CD4-positive, CD25-positive, alpha-beta regulatory T cell (primary cell): ENCODE measurements at regions not wholly inside any gene's neighbourhood (a gene's known extent, or its start where the extent isn't known, plus 50 kb on each side); places are given as distances from the start of the nearest gene placed in this dataset.

Experiments
- ATAC-seq, 2 donors: fragments of 150-1000 bp; cut with Tn5 transposase; one replicate each; pipeline ENCODE4 v1.10.0; 2021; ENCODE audit warnings: low read depth in 2 of 2, moderate number of reproducible peaks in 2 of 2, moderate library complexity in 1 of 2
- DNase-seq, 3 donors: peaks; one replicate each; pipeline versions ENCODE4 v3.0.0 to v3.0.0-alpha.2; 2012 to 2022; ENCODE audit warnings: mixed read lengths in 1 of 3
- H3K27ac ChIP-seq: one replicate; pipeline ENCODE4 v1.7.0; 2013; ENCODE audit warnings: mild to moderate bottlenecking, low read length; ENCODE audit not compliant: insufficient read depth, poor library complexity, severe bottlenecking
- H3K27me3 ChIP-seq: one replicate; pipeline ENCODE4 v1.7.0; 2013; ENCODE audit warnings: low read length; ENCODE audit not compliant: control insufficient read depth, insufficient read depth
- H3K36me3 ChIP-seq: one replicate; pipeline ENCODE4 v1.7.0; 2013; ENCODE audit warnings: mild to moderate bottlenecking, low read length, moderate library complexity; ENCODE audit not compliant: control insufficient read depth, insufficient read depth
- H3K4me1 ChIP-seq: 2 replicates; pipeline ENCODE4 v1.7.0; 2013; ENCODE audit warnings: mild to moderate bottlenecking, low read length; ENCODE audit not compliant: insufficient read depth, control insufficient read depth, poor library complexity, severe bottlenecking
- H3K4me3 ChIP-seq: one replicate; pipeline ENCODE4 v1.7.0; 2013; ENCODE audit warnings: low read depth, mild to moderate bottlenecking, low read length, moderate library complexity
- H3K9me3 ChIP-seq, 2 experiments: 1 replicate in 1 of 2; 2 replicates in 1 of 2; pipeline ENCODE4 v1.7.0; 2013; ENCODE audit warnings: low read length in 2 of 2, mild to moderate bottlenecking in 1 of 2, moderate library complexity in 1 of 2; ENCODE audit not compliant: control insufficient read depth in 2 of 2
- H3K27ac Mint-ChIP-seq, 3 donors: one replicate each; pipeline ENCODE4 v1.8.0; 2020 to 2022; ENCODE audit warnings: mild to moderate bottlenecking in 3 of 3, mixed read lengths in 3 of 3, moderate library complexity in 2 of 3
- H3K27me3 Mint-ChIP-seq: one replicate; pipeline ENCODE4 v1.8.0; 2022; ENCODE audit warnings: mild to moderate bottlenecking, mixed read lengths
- H3K36me3 Mint-ChIP-seq: one replicate; pipeline ENCODE4 v1.8.0; 2020; ENCODE audit warnings: mixed read lengths
- H3K4me1 Mint-ChIP-seq, 4 donors: one replicate each; pipeline ENCODE4 v1.8.0; 2020 to 2022; ENCODE audit warnings: mixed read lengths in 4 of 4, mild to moderate bottlenecking in 1 of 4
- H3K4me3 Mint-ChIP-seq, 4 donors: one replicate each; pipeline ENCODE4 v1.8.0; 2020 to 2022; ENCODE audit warnings: mild to moderate bottlenecking in 4 of 4, mixed read lengths in 4 of 4, moderate library complexity in 3 of 4
- H3K9me3 Mint-ChIP-seq, 7 donors: one replicate each; pipeline ENCODE4 v1.8.0; 2020 to 2022; ENCODE audit warnings: mixed read lengths in 7 of 7, mild to moderate bottlenecking in 3 of 7, moderate library complexity in 2 of 7

DNA sequence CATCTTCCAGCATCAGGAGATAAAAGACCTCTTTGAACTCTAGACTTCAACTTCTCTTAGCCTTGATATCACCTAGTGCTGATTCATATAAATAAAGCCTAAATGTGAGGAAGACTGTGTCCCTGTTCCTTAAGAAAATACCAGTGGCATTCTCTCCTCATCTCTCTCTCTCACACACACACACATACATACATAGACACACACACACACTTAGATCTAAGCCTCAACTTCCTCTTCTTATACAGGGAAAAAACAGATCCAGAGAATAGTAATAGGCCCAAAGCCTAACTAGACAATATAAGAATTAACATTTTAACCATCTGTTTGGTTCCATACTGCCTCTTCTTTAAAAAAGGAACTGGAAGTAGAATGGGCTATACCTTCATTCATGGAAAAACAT lies 195.3 kb upstream of the NR4A3 start:
- H3K4me3 ChIP-seq: no peak overlapping the region
- Mint-ChIP-seq H3K27me3 (peaks cover 12% of the 10 kb centered on the region), H3K9me3 (peaks cover 0 to 3% (median 0%) of the 10 kb centered on the region in 7 donors), H3K4me1 (no peaks in the 10 kb centered on the region), H3K4me3 (no peak overlapping the region), H3K27ac (no peak overlapping the region), H3K36me3 (no peaks in the 10 kb centered on the region)
- ATAC-seq (no peak), DNase-seq (no peak)
- peaks cover 2% of the 10 kb centered on the region for H3K27me3 ChIP-seq
- H3K36me3 ChIP-seq: no peaks in the 10 kb centered on the region
- no peaks in the 10 kb centered on the region for H3K4me1 ChIP-seq
- no peak overlapping the region for H3K27ac ChIP-seq
- H3K9me3 ChIP-seq: no peaks in the 10 kb centered on the region

DNA sequence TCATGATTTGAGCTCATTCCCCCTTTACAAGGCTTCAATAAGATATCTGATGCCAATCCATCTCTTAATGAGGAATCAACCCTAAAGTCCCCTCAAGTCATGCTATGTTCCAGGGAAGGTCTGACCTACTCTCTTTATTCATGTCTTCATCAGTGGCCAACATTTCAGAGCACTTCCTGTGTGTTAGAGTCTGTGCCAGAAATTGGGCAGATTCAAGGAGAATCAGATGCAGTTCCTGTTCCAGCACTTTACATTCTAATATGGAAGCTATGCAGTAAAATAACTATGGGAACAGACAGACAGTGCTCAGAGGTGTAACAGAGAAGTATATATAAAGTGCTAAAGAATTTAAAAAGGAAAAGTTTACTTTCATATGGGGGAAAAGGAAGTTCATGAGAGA lies 193.4 kb upstream of the NR4A3 start:
- no peaks in the 10 kb centered on the region for H3K27me3 ChIP-seq
- no peak overlapping the region for H3K27ac Mint-ChIP-seq
- H3K27ac ChIP-seq: no peak overlapping the region
- no peaks in the 10 kb centered on the region for H3K4me1 Mint-ChIP-seq
- no peak overlapping the region for H3K4me3 ChIP-seq
- no peaks in the 10 kb centered on the region for H3K9me3 ChIP-seq
- no peaks in the 10 kb centered on the region for H3K36me3 Mint-ChIP-seq
- ATAC-seq (no peak), DNase-seq (no peak)
- H3K4me3 Mint-ChIP-seq: no peak overlapping the region
- H3K27me3 Mint-ChIP-seq: peaks cover 12% of the 10 kb centered on the region
- no peaks in the 10 kb centered on the region for H3K4me1 ChIP-seq
- no peaks in the 10 kb centered on the region for H3K36me3 ChIP-seq
- H3K9me3 Mint-ChIP-seq: peaks cover 0 to 3% (median 0%) of the 10 kb centered on the region in 7 donors

DNA sequence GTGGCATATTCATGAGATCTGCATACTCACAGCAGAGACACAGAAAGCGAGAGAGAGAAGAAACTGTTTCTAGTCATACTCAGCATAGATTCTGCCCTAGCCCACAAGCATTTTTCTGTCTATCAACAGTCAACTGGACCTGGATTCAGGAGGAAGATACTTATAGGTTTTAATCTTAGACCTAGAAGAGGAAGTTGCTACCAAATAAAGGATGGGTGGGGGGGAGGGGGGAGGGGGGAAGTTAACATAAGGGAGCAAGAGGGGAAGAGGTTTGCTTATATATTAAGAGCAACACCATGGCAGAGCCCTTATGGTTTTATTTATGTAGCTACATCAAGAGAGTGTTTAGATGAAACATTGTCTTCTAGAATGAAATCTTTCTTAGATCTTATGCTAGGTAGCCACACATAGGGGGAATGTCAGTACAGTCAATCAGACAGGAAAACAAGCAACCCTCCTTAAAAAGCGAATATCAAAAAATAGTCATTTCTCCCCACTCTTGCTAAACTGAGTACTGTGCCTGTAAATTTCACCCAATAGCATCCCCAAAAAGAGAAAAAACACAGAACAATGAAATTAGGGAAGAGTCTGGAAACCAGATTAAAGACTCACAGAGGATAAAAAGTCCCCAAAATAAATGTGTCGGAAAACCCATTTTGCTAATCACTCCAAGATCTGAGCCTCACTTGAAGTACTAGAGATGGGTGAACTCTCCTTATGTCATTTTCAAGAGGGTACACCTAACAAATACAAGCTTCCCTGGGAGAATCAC lies 192.7 kb upstream of the NR4A3 start:
- ATAC-seq (no peak), DNase-seq (no peak)
- Histone ChIP-seq H3K36me3 (no peaks in the 10 kb centered on the region), H3K27me3 (no peaks in the 10 kb centered on the region), H3K4me1 (no peaks in the 10 kb centered on the region), H3K9me3 (no peaks in the 10 kb centered on the region), H3K27ac (no peak overlapping the region), H3K4me3 (no peak overlapping the region)
- H3K4me1 Mint-ChIP-seq: no peaks in the 10 kb centered on the region
- no peak overlapping the region for H3K4me3 Mint-ChIP-seq
- no peaks in the 10 kb centered on the region for H3K36me3 Mint-ChIP-seq
- H3K27ac Mint-ChIP-seq: no peak overlapping the region
- H3K27me3 Mint-ChIP-seq: peaks cover 13% of the 10 kb centered on the region
- H3K9me3 Mint-ChIP-seq: peaks cover 0 to 3% (median 0%) of the 10 kb centered on the region in 7 donors

DNA sequence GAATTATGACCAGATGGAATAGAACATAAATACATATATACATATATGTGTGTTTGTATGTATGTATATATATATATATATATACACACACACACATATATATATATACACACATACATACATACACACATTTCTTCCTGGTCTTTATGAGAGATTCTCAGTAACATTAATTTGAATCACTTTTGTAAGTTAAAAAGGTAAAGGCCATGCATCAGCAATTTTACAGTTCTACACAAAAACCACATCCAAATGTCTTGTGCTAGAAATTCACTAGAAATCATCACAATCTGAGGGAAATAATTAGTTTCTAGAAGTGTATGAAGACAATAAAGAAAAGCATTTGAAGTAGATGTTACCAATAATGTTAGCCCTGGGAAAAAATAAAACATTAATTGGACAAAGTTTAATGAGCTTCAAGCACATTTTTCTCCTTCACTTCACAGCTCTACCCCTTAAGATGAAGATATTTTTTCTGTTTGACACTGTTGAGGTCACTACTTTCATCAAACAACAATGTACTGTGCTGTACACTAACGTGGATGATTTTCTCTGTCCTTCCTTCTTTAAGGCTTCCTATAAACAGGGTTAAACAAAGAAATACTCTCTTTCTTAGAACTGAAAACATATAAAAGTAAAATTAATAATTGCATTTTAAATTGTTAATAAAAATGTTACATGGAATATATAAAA lies 189.2 kb upstream of the NR4A3 start:
- Histone ChIP-seq H3K27ac (no peak overlapping the region), H3K27me3 (no peaks in the 10 kb centered on the region), H3K9me3 (no peaks in the 10 kb centered on the region), H3K4me3 (no peak overlapping the region), H3K4me1 (no peaks in the 10 kb centered on the region), H3K36me3 (no peaks in the 10 kb centered on the region)
- Mint-ChIP-seq H3K27ac (no peak overlapping the region), H3K36me3 (no peaks in the 10 kb centered on the region), H3K9me3 (no peaks in the 10 kb centered on the region), H3K27me3 (peaks cover 28% of the 10 kb centered on the region), H3K4me3 (no peak overlapping the region), H3K4me1 (no peaks in the 10 kb centered on the region)
- no peak for DNase-seq
- no peak for ATAC-seq

GRCh38 chr9:99633265-99633664 lies 188.4 kb upstream of the NR4A3 start:
- H3K9me3 ChIP-seq: no peaks in the 10 kb centered on the region
- H3K27ac ChIP-seq: no peak overlapping the region
- Mint-ChIP-seq H3K36me3 (no peaks in the 10 kb centered on the region), H3K27ac (no peak overlapping the region), H3K4me3 (no peak overlapping the region), H3K27me3 (peaks cover 26% of the 10 kb centered on the region), H3K9me3 (no peaks in the 10 kb centered on the region), H3K4me1 (no peaks in the 10 kb centered on the region)
- ATAC-seq: no peak
- DNase-seq: no peak
- H3K36me3 ChIP-seq: no peaks in the 10 kb centered on the region
- peaks cover under 1% of the 10 kb centered on the region for H3K27me3 ChIP-seq
- no peak overlapping the region for H3K4me3 ChIP-seq
- no peaks in the 10 kb centered on the region for H3K4me1 ChIP-seq

- peaks cover 22% of the 10 kb centered on the region for H3K27me3 Mint-ChIP-seq
- Histone ChIP-seq H3K27ac (no peak overlapping the region), H3K27me3 (peaks cover 2% of the 10 kb centered on the region), H3K9me3 (no peaks in the 10 kb centered on the region), H3K4me1 (no peaks in the 10 kb centered on the region), H3K36me3 (no peaks in the 10 kb centered on the region), H3K4me3 (no peak overlapping the region)
- H3K36me3 Mint-ChIP-seq: no peaks in the 10 kb centered on the region
- H3K4me1 Mint-ChIP-seq: no peaks in the 10 kb centered on the region
- DNase-seq: no peak
- ATAC-seq: no peak
- peaks cover 0 to 3% (median 0%) of the 10 kb centered on the region in 7 donors for H3K9me3 Mint-ChIP-seq
- no peak overlapping the region for H3K4me3 Mint-ChIP-seq
- no peak overlapping the region for H3K27ac Mint-ChIP-seq
Observed at GRCh38 chr9:99634186-99634585, 187.5 kb upstream of the NR4A3 start.

DNA sequence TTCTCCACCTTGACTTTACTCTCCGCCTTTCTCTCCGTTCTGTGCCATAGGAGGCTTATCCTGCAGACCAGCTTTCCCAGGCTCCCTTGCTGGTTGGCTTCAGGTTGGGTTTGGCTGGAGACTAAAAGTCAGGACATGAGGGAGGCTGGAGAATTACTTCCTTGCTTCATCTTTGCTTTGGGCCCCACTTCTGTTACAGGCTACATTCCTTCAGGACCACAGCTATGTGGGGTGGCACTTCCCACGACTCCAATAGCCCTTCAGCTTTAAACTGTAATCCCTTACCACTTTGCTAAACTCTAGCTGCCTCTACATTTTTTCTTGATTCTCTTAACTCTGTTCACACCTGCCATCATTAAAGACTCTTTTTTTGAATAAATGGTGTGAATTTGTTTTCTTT lies 186.7 kb upstream of the NR4A3 start:
- H3K27ac Mint-ChIP-seq: no peak overlapping the region
- H3K36me3 Mint-ChIP-seq: no peaks in the 10 kb centered on the region
- H3K4me1 ChIP-seq: no peaks in the 10 kb centered on the region

DNA sequence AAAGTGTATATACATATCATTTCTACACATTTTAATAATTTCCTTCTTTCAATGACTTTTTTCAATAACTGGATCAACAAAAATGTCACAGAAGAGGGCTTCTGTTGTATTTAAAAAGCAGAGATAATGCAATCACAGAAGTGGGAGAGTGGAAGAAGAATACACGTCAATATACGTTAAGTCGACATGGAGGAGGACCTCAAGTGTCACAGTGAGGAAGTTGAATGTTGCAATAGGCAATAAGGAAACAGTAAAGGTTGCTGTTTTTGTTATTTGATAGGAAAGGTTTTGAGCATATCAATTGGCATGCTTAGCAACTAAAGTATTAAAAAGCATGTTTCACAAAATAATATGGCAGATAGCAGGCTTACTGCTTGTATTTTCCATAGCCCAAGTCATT lies 184.0 kb upstream of the NR4A3 start:
- no peaks in the 10 kb centered on the region for H3K4me1 ChIP-seq
- ATAC-seq (no peak), DNase-seq (no peak)
- H3K27ac ChIP-seq: no peak overlapping the region
- Mint-ChIP-seq H3K27me3 (peaks cover 22% of the 10 kb centered on the region), H3K4me3 (no peak overlapping the region), H3K9me3 (peaks cover 0 to 3% (median 0%) of the 10 kb centered on the region in 7 donors), H3K27ac (no peak overlapping the region), H3K36me3 (no peaks in the 10 kb centered on the region), H3K4me1 (no peaks in the 10 kb centered on the region)
- H3K27me3 ChIP-seq: peaks cover 2% of the 10 kb centered on the region
- no peaks in the 10 kb centered on the region for H3K36me3 ChIP-seq
- no peaks in the 10 kb centered on the region for H3K9me3 ChIP-seq
- no peak overlapping the region for H3K4me3 ChIP-seq

More for the DNA sequence above, 186.7 kb upstream of the NR4A3 start:
- no peak overlapping the region for H3K27ac ChIP-seq
- Mint-ChIP-seq H3K9me3 (peaks cover 0 to 3% (median 0%) of the 10 kb centered on the region in 7 donors), H3K4me3 (no peak overlapping the region), H3K27me3 (peaks cover 22% of the 10 kb centered on the region), H3K4me1 (no peaks in the 10 kb centered on the region)
- H3K27me3 ChIP-seq: peaks cover 2% of the 10 kb centered on the region
- H3K36me3 ChIP-seq: no peaks in the 10 kb centered on the region
- ATAC-seq (no peak), DNase-seq (no peak)
- no peak overlapping the region for H3K4me3 ChIP-seq
- H3K9me3 ChIP-seq: no peaks in the 10 kb centered on the region
